UCSD-AML1 (cell line): ENCODE measurements at regions not wholly inside any gene's neighbourhood (a gene's known extent, or its start where the extent isn't known, plus 50 kb on each side); places are given as distances from the start of the nearest gene placed in this dataset.
"Not testable (repeated sequence)": the region's sequence is repeated elsewhere in the genome, so short reads cannot be mapped to it uniquely, and the experiment has no call there.

Source experiments
- DNase-seq: peaks from one replicate; lab custom pipeline; 2025; ENCODE audit not compliant: unreplicated experiment; lab: John Stamatoyannopoulos, UW

- no peak for DNase-seq
Observed at GRCh38 chr12:124476011-124476400, 91.4 kb downstream of the NCOR2 start.

GRCh38 chr12:124475295-124476010 lies 92.0 kb downstream of the NCOR2 start:
- DNase-seq, result no peak

DNA sequence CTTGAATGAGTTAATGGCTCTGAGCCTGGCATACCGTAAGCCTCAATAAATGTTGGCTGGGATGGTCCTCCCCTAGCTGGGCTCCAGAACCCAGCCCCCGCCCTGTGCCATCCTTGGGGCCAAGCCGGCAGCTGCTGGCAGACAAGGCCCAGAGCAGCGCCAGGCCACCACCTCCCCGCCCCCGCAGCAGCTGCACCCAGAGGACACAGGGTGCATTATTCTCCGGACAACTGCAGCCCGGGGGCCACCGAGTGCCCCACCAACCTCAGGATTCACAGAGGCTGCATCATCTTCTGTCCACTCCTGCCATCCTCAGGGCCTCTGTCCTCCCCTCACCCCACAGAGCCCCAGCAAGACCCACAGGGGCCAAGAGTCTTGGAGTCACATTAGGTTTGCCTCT lies 92.7 kb downstream of the NCOR2 start:
- no peak for DNase-seq

GRCh38 chr12:124472690-124473279 lies 94.6 kb downstream of the NCOR2 start:
- DNase-seq, result no peak

- no peak for DNase-seq
Observed at GRCh38 chr12:124471828-124472227, 95.6 kb downstream of the NCOR2 start.

DNA sequence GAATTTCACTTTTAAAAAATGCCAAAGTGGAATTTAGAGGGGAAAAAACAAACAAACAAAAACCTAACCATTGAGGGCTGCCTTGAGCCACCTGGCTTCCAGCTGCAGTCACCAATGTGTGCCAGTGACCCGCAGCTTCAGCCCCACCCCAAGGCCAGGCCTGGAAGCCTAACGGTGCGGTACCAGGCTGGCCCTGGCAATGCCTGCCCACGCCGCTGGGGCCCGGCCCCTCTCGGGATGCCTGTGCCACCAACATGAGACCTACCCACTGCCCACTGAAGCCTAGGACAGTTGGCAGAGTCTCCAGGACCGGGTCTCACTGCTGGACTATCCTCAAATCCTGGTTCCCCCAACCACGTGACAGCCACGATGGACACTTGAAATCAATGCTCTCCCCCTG lies 96.6 kb downstream of the NCOR2 start:
- DNase-seq, result no peak

- DNase-seq, result no peak
Observed at GRCh38 chr12:124470139-124470538, 97.3 kb downstream of the NCOR2 start.

- peak; percentile 36 for DNase-seq
Observed at GRCh38 chr12:124469193-124469888, 98.1 kb downstream of the NCOR2 start.

DNA sequence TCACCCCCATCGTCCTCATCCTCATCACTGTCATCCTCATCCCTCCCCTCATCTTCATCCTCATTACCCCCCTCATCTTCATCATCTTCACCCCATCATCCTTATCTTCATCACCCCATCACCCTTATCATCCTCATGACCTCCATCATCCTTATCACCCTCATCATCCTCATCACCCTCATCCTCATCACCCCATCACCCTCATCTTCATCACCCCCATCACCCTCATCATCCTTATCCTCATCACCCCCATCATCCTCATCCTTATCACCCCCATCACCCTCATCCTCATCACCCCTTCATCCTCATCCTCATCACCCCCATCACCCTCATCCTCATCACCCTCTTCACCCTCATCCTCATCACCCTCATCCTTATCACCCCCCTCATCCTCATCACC lies 99.9 kb downstream of the NCOR2 start:
- not testable (repeated sequence) for DNase-seq

GRCh38 chr12:124466216-124467128 lies 100.9 kb downstream of the NCOR2 start:
- DNase-seq, result peak; percentile 90

- DNase-seq, result no peak
Observed at GRCh38 chr12:124465473-124465872, 101.9 kb downstream of the NCOR2 start.

GRCh38 chr12:124464830-124465229 lies 102.6 kb downstream of the NCOR2 start:
- DNase-seq, result no peak

DNA sequence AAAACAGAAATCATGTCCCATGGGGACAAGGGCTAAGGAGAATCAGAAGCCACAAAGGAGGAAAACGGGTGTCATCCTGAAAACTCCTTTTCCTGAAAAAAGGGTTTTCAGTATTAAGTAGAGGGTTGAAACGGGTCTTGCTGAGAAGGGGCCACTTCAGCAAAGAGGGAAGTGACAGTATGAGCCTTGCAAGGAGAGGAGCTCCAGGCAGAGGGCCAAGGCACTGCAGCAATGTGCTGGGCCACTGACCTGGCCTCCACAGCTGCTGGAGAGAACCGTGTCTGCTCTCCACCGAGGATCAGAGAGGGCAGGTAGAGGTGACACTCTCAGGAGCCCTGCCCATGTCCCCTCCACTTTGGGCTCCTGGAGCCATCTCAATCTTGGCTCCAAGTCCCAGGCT lies 103.3 kb downstream of the NCOR2 start:
- no peak for DNase-seq

DNA sequence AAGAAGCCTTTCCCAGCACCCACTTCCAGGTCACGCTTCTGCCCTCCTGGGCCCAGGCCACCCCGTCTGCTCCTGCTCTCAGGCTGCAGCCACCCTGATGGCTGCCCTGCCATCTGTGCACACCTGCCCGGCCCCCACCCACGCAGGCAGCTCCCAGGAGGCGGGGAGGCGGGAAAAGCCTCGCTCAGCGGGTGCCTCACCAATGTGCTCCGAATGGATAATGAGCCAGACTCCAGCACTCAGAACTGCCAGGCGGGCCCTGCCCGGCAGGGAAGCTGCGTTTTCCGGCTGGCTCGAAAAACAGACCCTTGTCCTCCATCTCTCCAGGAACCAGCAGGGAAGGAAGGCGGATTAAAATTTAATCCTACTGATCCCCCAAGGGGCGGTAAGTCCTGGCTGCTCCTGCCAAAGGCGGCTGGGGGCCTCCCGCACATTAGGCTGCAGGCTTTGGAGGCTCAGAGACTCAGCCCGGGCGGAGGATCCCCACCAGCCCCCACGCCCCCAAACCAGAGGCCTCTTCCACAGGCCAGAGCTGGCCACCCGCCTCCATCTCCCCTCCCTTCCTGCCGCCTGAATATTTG lies 104.0 kb downstream of the NCOR2 start:
- no peak for DNase-seq

DNA sequence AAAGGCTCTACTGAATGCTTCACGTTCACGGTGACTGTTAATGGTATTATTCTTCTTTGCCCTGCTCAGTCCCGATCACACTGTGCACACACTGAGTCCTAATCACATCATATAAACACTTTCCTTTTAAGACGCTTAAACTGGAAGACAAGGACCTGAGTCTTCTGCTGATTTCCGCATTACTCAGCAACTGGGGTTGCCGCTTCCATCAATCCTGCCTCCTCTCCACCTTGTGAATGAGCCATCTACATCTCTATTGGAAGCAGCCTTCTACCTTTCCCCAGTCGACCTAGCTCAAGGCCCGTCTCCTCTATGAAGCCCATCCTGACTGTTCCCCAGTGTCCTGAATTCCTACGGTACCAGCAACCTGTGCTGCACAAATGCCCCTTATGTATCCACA lies 104.7 kb downstream of the NCOR2 start:
- no peak for DNase-seq

GRCh38 chr12:124461851-124462623 lies 105.4 kb downstream of the NCOR2 start:
- DNase-seq, result no peak

DNA sequence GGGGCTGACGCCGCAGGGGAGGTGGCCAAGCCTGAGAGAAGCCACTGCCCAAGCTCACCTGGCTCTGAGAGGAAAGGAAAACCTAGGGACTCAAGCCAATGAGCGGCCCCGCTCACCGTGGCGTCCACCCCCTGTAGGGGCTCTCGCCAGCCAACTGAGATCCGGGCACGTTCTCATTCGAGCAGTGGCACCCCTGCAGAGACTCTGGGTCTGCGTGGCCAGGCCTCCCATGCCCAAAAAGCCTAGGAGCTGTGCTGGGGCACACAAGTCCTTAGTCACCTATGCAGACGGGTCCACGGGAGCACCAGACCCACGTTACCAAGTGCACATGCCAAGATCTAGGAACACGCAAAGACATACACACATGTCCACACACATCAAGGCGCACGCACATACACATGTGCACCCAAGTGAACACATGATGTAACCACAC lies 106.2 kb downstream of the NCOR2 start:
- no peak for DNase-seq

- no peak for DNase-seq
Observed at GRCh38 chr12:124460771-124461170, 106.6 kb downstream of the NCOR2 start.

GRCh38 chr12:124459852-124460645 lies 107.4 kb downstream of the NCOR2 start:
- DNase-seq, result no peak
